Right ventricle myocardium inferior (tissue), 1 donor: ENCODE measurements at regions not wholly inside any gene's neighbourhood (a gene's known extent, or its start where the extent isn't known, plus 50 kb on each side); places are given as distances from the start of the nearest gene placed in this dataset.

Experiments used
- ATAC-seq: fragments of 200-7000 bp; cut with Tn5 transposase; one replicate; pipeline ENCODE4 v1.9.1; 2020; ENCODE audit warnings: mild to moderate bottlenecking, moderate library complexity
- DNase-seq: peaks from one replicate; pipeline ENCODE4 v3.0.0; 2021; ENCODE audit errors: missing footprints
- intact Hi-C: fragments of 100-400 bp; cut with DNase I; formaldehyde crosslinking; loops from one replicate; pipeline ENCODE4 v1.11.0; 2022
- donor health status: DM: no; HTN: yes; CAD: no; lungs with severe emphysema.

- intact Hi-C loops = no loop called here
- DNase-seq = no peak
- ATAC-seq = no peak
These were observed 70.0 kb upstream of the INPP5A start for GRCh38 chr10:132467464-132468149.

- intact Hi-C loops = no loop called here
- DNase-seq (no peak), ATAC-seq (no peak)
These were observed 69.4 kb upstream of the INPP5A start for GRCh38 chr10:132468216-132468615.

DNA sequence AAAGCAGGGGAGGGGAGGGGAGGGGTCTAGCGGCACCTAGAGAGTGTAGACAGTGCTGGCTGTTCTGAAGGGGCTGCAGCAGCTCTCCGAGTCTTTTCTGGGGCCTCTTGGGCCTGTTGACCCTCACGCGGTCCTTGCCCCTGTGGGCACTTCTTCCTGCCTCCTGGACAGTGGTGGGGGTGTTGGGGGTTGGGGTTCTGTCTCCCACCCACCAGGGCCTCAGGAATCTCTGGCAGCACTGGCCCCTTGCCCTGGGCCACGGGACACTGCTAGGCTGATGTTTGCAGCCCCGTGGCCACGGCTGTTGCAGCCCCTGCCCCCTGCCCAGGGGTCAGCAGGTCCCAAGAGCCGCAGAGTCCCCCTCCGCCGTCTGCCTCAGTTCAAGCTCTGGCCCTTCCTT is 68.9 kb upstream of the INPP5A start:
- ATAC-seq (no peak), DNase-seq (no peak)
- intact Hi-C loops = no loop called here

DNA sequence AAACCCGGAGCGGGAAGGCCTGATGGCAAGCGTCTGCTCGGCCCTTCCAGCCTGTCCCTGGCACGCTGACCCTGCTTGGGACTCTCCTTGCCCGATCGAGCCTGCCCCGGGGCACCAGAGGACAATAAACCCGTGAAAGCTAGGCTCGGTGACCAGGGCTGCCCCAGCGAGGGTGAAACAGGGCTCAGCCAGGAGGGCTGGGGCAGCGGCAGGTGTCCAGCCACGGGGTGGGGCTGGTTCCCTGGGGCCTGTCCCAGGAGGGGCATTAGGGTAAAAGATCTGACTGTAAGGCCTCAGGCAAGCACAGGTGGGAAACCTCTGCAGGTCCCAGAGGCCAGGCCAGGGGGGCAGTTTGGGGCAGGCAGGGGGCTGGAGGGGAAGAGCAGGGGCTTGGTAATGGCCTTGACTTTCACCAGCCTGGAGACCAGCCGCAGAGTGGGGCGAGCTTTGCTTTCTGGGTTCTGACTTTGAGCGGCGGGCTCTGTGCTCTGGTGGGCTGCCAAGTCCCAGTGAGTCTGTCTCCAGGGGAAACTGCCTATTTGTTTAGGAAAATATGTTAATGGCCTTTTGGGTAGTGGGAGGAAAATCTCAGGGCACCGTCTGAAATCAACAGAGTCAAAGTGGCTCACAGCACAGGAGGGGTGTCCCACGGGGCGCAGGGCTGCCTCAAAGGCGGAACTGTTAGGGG is 68.2 kb upstream of the INPP5A start:
- no peak for ATAC-seq
- intact Hi-C loops = no loop called here
- no peak for DNase-seq

DNA sequence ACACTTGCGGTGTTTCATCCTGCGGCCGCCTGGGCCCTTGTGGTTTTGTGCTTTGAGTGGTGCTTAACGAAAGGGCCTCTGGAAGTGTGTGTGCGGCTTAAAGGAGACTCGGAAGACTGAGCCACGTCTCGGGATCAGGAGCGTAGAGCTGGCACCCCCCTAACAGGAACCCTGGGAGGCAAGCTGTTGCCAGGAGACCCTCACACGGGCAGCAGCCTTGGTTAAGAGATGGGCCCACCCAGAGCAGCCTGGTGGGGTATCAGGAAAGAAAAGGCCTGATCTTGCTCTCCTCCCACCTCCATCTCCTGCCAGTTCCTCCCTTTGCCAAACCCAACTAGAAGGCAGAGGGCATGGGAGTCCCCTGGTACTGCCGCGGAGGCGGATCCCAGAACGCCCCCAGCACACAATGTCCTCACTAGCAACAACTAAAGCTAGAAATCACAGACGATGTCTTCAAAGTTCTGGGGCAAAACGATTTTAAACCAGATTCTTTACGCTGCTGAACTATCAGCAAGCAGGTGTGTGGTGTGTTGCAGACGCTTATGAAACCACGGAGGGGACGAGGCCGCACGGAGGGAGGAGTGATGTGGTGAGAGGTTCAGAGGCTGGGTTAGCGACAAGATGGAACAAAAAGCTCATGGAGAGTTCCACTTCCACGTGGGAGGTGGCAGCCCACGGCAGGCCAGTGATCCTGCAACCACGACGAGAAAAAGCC is 67.0 kb upstream of the INPP5A start:
- ATAC-seq (no peak), DNase-seq (peak; percentile 4)

DNA sequence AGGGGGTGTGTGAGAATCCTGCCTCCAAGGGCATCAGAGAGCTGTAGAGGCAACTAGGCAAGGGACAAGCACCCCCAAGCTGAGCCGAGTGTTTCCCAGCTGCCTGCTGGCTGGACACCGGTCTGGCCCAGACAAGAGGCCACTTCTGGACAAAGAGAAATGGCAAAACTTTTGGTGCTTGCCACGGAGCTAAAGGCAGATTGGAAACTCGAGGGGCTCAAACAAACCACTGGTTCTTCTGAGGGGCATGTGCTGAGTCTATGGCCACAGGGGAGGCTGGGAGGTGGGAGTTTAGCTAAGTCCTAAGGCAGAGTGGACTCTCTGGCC is 66.5 kb upstream of the INPP5A start:
- DNase-seq (no peak), ATAC-seq (no peak)
- intact Hi-C loops = no loop called here

More for the DNA sequence above, 67.0 kb upstream of the INPP5A start:
- intact Hi-C loops = no loop called here

DNA sequence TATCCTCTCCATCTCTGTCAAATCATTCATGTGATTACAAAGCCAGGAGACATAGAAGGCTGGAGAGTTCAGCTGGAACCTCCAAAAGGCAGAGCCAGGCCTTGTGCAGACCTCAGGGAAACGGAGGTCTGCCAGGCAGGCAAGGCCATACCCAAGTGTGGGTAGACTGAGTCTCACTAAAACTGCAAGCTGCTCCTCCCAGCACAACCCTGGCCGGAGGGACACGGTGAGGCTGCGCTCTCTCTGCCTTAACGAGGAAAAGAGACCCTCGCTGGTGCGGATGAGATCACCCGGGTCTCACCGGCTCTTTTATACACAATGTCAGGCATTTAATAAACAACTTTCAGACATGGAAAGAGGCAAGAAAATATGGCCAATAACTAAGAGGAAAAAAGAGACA is 66.1 kb upstream of the INPP5A start:
- DNase-seq = peak; percentile 15
- intact Hi-C loops = no loop called here
- no peak for ATAC-seq

DNA sequence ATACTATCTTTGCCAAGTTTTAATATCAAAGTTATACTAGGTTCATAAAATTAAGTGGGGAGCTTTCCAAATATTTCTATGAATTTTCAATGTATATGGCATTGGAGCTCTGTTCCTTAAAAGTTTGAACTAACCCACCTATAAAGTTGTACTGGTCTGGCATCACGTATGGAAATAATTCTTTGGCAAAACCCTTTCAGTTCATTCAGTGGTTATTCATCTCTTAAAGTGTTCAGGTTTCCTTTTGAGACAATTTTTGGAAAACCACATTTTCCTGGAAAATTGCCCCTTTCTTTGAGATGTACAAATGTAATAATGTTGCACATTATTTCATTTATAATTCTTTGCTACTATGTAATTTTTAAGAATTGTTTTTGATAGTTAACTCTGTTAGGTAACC is 62.5 kb upstream of the INPP5A start:
- DNase-seq (no peak), ATAC-seq (no peak)
- intact Hi-C loops = no loop called here

DNA sequence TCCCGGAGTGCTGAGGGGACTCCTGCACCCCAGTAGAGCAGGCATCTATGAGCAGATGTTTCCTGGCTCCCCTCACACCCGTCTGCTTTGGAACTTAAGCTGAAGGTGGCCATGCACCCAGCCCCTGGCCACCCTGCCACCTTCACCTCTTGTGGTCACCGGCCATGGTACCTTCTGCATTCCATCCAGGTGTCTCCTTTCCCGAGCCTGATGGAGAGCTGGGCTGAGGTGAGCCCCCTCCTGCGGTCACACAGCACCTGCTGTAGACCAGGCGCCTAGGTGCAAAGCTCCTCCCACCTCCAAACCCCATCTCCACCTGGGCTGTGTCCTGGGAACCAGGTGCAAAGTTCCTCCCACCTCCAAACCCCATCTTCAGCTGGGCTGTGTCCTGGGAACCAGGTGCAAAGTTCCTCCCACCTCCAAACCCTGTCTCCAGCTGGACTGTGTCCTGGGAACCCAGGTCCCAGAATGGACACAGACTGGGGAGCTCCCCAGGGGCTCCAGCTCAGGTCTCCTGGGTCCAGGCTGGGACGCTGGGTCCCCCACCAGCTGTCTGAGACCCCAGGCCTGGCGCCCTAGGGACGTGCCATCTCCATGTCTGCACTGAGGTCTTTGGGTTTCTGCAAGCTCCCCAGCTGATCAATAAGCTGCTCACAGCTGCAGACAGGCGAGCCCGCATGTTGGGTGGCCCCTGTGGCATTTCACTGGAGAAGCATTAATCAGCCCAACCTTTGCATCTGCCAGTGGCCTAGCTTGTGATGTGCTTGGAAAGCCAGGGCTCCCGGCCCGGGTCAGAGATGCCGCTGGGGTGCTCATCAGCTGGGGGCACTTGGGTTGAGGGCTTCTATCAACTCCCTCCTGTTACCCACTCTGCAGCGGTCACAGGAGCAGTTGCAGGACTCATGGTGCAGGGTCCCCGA is 61.2 kb upstream of the INPP5A start:
- peak; percentile 40 for DNase-seq
- no peak for ATAC-seq
- intact Hi-C loops = no loop called here

DNA sequence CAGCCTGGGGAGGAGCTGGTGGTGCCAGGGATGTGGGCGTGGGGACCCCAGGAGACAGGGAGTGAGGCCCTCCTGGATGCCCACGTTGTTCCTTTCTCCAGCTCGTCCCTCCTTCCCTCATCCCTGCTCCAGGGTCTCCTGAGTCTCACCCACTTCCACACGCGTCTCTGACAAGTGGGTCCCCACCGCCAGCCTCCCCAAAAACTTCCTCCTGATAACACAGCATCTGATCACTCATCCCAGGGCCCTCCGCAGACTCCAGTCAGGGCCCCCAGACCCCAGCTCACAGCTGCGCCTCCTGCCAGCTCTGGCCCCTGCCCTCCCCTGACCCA is 60.6 kb upstream of the INPP5A start:
- intact Hi-C loops = no loop called here
- peak; percentile 37 for DNase-seq
- ATAC-seq = no peak

- ATAC-seq = no peak
- intact Hi-C loops = no loop called here
- DNase-seq = peak; percentile 22
These were observed 59.9 kb upstream of the INPP5A start for GRCh38 chr10:132477398-132478340.

GRCh38 chr10:132478341-132479023 is 59.1 kb upstream of the INPP5A start:
- intact Hi-C loops = no loop called here
- DNase-seq = peak; percentile 56
- no peak for ATAC-seq

DNA sequence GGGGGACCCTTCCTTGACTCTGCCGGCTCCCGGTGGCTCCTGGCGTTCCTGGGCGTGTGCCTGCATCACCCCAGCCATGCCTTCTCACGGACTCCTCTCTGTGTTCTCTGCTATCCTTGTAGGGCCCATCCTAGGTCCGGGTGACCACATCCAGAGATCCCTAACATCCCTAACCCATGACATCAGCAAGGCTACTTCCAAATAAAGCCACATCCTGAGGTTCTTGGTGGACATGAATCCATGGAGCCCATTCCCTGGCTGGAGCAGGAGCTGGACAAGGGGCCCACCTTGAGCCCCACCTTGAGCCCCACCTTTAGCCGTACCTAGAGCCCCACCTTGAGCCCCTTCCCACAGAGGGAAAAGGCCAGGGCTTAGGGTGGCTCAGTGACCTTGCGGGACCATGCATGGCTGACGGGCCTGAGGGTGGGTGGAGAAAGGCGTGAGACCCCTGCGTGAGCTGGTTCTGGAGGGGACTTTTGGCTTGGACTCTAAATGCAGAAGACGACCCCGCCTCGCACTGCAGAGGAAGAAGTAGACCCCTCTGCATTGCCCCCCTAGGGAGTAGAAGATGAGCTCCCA is 58.5 kb upstream of the INPP5A start:
- ATAC-seq (no peak), DNase-seq (peak; percentile 23)
- intact Hi-C loops = no loop called here

DNA sequence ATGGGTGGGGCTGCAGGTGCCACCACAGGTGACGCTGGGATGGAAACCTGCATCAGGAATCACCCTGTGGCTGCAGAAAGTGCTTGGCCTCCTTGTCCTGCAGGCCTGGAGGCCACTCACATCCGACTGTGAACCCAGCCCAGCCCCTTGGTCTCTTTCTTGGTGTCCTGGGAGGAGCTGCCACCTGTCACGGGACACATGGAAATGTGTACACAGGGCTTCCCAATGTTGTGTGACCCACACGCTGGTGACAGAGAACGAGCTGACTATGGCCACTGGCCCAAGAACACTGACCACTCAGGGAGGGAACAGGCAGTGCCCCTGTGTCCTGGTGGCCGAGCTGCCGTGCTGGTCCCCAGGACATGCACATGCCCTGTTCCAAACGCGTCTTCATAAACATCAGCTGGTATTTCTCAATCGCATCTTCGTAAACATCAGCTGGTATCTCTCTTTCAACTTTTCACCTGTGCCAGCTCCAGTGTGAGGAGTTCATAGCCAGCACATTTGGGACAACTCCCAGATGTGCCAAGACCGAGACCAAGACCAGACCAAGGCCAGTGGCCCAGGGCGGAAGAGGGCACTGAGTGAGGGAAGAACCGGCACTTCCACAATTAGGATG is 57.9 kb upstream of the INPP5A start:
- ATAC-seq = no peak
- intact Hi-C loops = no loop called here
- DNase-seq = peak; percentile 44

- ATAC-seq (no peak), DNase-seq (peak; percentile 20)
- intact Hi-C loops = no loop called here
These were observed 57.2 kb upstream of the INPP5A start for GRCh38 chr10:132480356-132480755.

DNA sequence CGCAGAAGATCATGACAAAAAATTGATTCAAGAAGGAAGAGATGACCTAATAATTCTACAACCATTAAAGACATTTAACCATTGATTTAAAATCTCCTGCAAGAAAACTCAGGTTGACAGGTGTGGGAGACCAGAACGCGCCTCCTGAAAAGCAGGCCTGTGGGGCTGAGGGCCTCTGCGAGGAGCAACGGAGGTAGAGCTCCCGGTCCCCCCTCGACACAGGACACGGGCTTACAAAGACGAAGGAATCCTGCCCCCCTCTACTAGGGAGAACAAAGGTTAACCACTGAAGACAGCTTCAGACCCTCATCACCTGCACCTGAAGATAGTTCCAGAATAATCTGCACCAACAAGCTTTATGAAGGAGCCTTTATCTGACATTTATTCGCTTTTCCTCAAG is 55.9 kb upstream of the INPP5A start:
- intact Hi-C loops = no loop called here
- DNase-seq (peak; percentile 13), ATAC-seq (no peak)
